T-helper 2 cell treated with Interferon-gamma antibody and Interleukin-4, amounts not matched to agents 5 μg/mL and 100 μg/mL, for 36 hours (primary cell): ENCODE measurements at regions not wholly inside any gene's neighbourhood (a gene's known extent, or its start where the extent isn't known, plus 50 kb on each side); places are given as distances from the start of the nearest gene placed in this dataset.
"Not testable (repeated sequence)": the region's sequence is repeated elsewhere in the genome, so short reads cannot be mapped to it uniquely, and the experiment has no call there.

Experiments
- DNase-seq: peaks from one replicate; pipeline ENCODE4 v3.0.0; 2021; ENCODE audit warnings: low spot score
- H3K27ac Mint-ChIP-seq: one replicate; pipeline ENCODE4 v1.8.0; 2021; ENCODE audit warnings: mild to moderate bottlenecking, mixed read lengths
- H3K27me3 Mint-ChIP-seq: one replicate; pipeline ENCODE4 v1.8.0; 2021; ENCODE audit warnings: low read depth, mixed read lengths
- H3K36me3 Mint-ChIP-seq: one replicate; pipeline ENCODE4 v1.8.0; 2021; ENCODE audit warnings: low read depth, mixed read lengths
- H3K4me1 Mint-ChIP-seq: one replicate; pipeline ENCODE4 v1.8.0; 2021; ENCODE audit warnings: low read depth, mixed read lengths
- H3K4me3 Mint-ChIP-seq: one replicate; pipeline ENCODE4 v1.8.0; 2022; ENCODE audit warnings: mild to moderate bottlenecking, moderate library complexity, mixed read lengths
- H3K9me3 Mint-ChIP-seq: one replicate; pipeline ENCODE4 v1.8.0; 2021; ENCODE audit warnings: mixed read lengths

GRCh38 chrX:104513162-104513561, 52.8 kb upstream of the IL1RAPL2 start:
- Mint-ChIP-seq H3K27ac (no peak overlapping the region), H3K27me3 (no peaks in the 10 kb centered on the region), H3K4me3 (no peak overlapping the region), H3K36me3 (no peaks in the 10 kb centered on the region), H3K9me3 (no peaks in the 10 kb centered on the region), H3K4me1 (no peaks in the 10 kb centered on the region)
- no peak for DNase-seq

- Mint-ChIP-seq H3K4me1 (no peaks in the 10 kb centered on the region), H3K9me3 (no peaks in the 10 kb centered on the region), H3K36me3 (no peaks in the 10 kb centered on the region), H3K27ac (no peak overlapping the region), H3K4me3 (no peak overlapping the region), H3K27me3 (no peaks in the 10 kb centered on the region)
- DNase-seq, result no peak
Measured at GRCh38 chrX:104510801-104511200, 55.2 kb upstream of the IL1RAPL2 start.

DNA sequence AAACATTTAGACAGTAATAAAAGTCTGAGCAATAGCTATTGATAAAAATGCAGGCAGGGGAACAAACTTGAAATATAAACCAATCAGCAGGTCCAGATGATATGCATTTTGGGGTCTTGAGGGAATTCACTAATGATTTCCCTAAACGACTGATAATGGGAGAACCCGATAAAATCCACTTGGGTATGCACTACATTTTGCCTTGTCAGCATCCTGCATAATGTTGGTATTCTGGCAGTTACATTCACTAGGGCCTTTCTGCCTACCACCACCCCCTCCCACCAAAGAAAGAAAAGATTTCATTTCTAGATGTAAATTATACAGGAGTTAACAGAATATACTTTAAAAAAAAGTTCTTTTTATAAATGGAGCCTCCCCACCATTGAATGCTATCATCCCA, 63.5 kb upstream of the IL1RAPL2 start:
- Mint-ChIP-seq H3K4me3 (no peak overlapping the region), H3K4me1 (no peaks in the 10 kb centered on the region), H3K27me3 (no peaks in the 10 kb centered on the region), H3K9me3 (no peaks in the 10 kb centered on the region), H3K27ac (no peak overlapping the region), H3K36me3 (no peaks in the 10 kb centered on the region)
- DNase-seq, result no peak

DNA sequence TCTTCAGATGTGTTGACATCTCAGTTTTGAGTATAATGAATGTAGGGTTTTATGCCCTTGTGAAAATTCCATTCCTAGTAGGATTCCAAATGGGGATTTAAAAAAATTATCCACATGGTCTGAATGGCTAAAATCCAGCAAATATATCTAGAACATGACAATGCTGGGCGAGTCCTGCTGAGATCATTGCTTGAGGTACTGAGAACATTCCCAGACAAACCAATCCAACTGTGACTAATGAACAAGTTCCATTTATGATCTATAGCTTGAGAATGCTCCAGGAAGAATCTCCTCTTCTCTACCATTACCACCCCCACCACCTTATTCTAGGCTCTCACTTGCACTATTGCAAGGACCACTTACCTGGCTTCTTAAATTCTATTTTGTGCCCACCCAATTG, 77.2 kb upstream of the IL1RAPL2 start:
- H3K36me3 Mint-ChIP-seq, result no peaks in the 10 kb centered on the region
- DNase-seq, result no peak
- H3K27me3 Mint-ChIP-seq, result no peaks in the 10 kb centered on the region
- no peak overlapping the region for H3K27ac Mint-ChIP-seq
- H3K9me3 Mint-ChIP-seq, result no peaks in the 10 kb centered on the region
- no peak overlapping the region for H3K4me3 Mint-ChIP-seq
- no peaks in the 10 kb centered on the region for H3K4me1 Mint-ChIP-seq

DNA sequence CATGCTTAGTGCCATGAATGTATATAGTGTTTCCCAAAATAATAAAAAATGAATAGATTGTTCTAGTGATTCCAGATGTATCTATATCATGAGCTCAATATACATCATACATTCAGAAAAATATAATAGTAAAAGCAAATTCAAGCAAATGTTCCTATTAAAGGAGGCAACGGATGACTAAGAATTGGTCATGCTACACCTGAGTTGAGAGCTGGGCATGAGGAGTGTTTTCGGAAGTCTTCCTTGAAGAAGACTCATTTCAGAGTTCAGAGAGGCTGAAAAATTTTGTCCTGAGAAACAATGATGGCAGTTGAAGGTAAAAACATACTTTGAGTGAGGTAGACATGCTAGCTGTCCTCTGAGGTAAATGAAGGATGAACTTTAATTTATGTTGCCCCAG, 79.3 kb upstream of the IL1RAPL2 start:
- no peak for DNase-seq
- H3K9me3 Mint-ChIP-seq, result no peaks in the 10 kb centered on the region
- H3K4me3 Mint-ChIP-seq, result no peak overlapping the region
- no peaks in the 10 kb centered on the region for H3K27me3 Mint-ChIP-seq
- H3K36me3 Mint-ChIP-seq, result no peaks in the 10 kb centered on the region
- H3K4me1 Mint-ChIP-seq, result no peaks in the 10 kb centered on the region
- H3K27ac Mint-ChIP-seq, result no peak overlapping the region

- no peaks in the 10 kb centered on the region for H3K36me3 Mint-ChIP-seq
Measured at GRCh38 chrX:104482757-104483156, 83.2 kb upstream of the IL1RAPL2 start.

GRCh38 chrX:104469771-104470170, 96.2 kb upstream of the IL1RAPL2 start:
- H3K4me1 Mint-ChIP-seq, result no peaks in the 10 kb centered on the region
- no peaks in the 10 kb centered on the region for H3K27me3 Mint-ChIP-seq
- no peaks in the 10 kb centered on the region for H3K36me3 Mint-ChIP-seq
- no peak overlapping the region for H3K4me3 Mint-ChIP-seq
- H3K9me3 Mint-ChIP-seq, result no peaks in the 10 kb centered on the region
- H3K27ac Mint-ChIP-seq, result no peak overlapping the region
- no peak for DNase-seq

More at GRCh38 chrX:104482757-104483156, 83.2 kb upstream of the IL1RAPL2 start:
- Mint-ChIP-seq H3K9me3 (no peaks in the 10 kb centered on the region), H3K27ac (no peak overlapping the region), H3K27me3 (no peaks in the 10 kb centered on the region), H3K4me3 (no peak overlapping the region), H3K4me1 (no peaks in the 10 kb centered on the region)
- no peak for DNase-seq

GRCh38 chrX:104459796-104460195, 106.2 kb upstream of the IL1RAPL2 start:
- Mint-ChIP-seq H3K27ac (no peak overlapping the region), H3K9me3 (no peaks in the 10 kb centered on the region), H3K27me3 (no peaks in the 10 kb centered on the region), H3K4me1 (no peaks in the 10 kb centered on the region), H3K4me3 (no peak overlapping the region), H3K36me3 (no peaks in the 10 kb centered on the region)
- DNase-seq, result no peak

DNA sequence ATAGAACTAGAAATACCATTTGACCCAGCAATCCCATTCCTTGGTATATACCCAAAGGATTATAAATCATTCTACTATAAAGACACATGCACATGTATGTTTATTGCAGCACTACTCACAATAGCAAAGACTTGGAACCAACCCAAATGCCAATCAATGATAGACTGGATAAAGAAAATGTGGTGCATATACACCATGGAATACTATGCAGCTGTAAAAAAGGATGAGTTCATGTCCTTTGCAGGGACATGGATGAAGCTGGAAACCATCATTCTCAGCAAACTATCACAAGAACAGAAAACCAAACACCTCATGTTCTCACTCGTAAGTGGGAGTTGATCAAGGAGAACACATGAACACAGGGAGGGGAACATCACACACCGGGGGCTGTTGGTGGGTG, 108.9 kb upstream of the IL1RAPL2 start:
- not testable (repeated sequence) for H3K36me3 Mint-ChIP-seq, H3K4me1 Mint-ChIP-seq, H3K27ac Mint-ChIP-seq, DNase-seq, H3K27me3 Mint-ChIP-seq, H3K9me3 Mint-ChIP-seq, H3K4me3 Mint-ChIP-seq

DNA sequence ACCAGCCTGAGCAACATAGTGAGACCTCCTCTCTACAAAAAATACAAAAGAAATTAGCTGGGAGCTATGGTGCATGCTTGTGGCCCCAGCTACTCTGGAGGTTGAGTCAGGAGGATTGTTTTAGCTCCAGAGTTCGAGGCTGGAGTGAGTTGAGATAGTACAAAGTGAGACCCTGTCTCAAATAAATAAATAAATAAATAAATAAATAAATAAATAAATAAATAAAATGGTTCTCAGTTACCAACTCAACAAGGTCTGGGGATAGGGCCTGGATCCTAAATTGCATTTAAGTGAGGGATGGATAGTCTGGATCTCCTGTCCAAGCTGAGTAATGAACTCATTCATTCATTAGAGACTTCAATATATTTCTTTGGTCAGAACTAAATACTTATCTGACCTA, 115.7 kb upstream of the IL1RAPL2 start:
- DNase-seq, result no peak
- Mint-ChIP-seq H3K27me3 (no peaks in the 10 kb centered on the region), H3K9me3 (no peaks in the 10 kb centered on the region), H3K36me3 (no peaks in the 10 kb centered on the region), H3K4me3 (no peak overlapping the region), H3K27ac (no peak overlapping the region), H3K4me1 (no peaks in the 10 kb centered on the region)

GRCh38 chrX:104445591-104445990, 120.4 kb upstream of the IL1RAPL2 start:
- Mint-ChIP-seq H3K9me3 (no peaks in the 10 kb centered on the region), H3K27me3 (no peaks in the 10 kb centered on the region), H3K4me1 (no peaks in the 10 kb centered on the region), H3K36me3 (no peaks in the 10 kb centered on the region), H3K4me3 (no peak overlapping the region), H3K27ac (no peak overlapping the region)
- DNase-seq, result no peak

GRCh38 chrX:104435249-104435648, 130.8 kb upstream of the IL1RAPL2 start:
- Mint-ChIP-seq H3K27me3 (no peaks in the 10 kb centered on the region), H3K9me3 (no peaks in the 10 kb centered on the region), H3K4me1 (no peaks in the 10 kb centered on the region), H3K27ac (no peak overlapping the region), H3K36me3 (no peaks in the 10 kb centered on the region), H3K4me3 (no peak overlapping the region)
- DNase-seq, result no peak

DNA sequence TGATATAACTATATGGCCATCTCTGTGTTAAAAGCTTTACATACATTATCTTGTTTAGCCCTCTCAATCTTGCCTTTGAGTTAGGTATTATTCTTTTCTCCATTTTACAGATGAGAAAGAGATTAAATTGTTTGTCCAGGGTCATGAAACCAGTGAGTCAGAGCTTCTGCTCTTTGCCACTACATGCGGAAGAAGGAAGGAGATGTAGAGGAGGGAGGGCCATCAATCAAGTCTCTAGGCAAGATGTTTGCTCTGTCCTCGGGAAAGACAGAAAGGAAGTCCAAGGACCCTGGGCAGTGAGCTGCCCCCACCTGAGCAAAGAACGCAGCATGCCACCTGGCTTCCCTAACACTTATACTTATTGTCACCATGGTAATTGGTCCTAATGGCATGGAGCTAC, 133.7 kb upstream of the IL1RAPL2 start:
- no peak for DNase-seq
- H3K27me3 Mint-ChIP-seq, result no peaks in the 10 kb centered on the region
- no peak overlapping the region for H3K27ac Mint-ChIP-seq
- no peaks in the 10 kb centered on the region for H3K4me1 Mint-ChIP-seq
- no peaks in the 10 kb centered on the region for H3K9me3 Mint-ChIP-seq
- H3K36me3 Mint-ChIP-seq, result no peaks in the 10 kb centered on the region
- H3K4me3 Mint-ChIP-seq, result no peak overlapping the region

- H3K9me3 Mint-ChIP-seq, result no peaks in the 10 kb centered on the region
- no peak for DNase-seq
- H3K27ac Mint-ChIP-seq, result no peak overlapping the region
- H3K27me3 Mint-ChIP-seq, result no peaks in the 10 kb centered on the region
- H3K4me3 Mint-ChIP-seq, result no peak overlapping the region
- no peaks in the 10 kb centered on the region for H3K36me3 Mint-ChIP-seq
- H3K4me1 Mint-ChIP-seq, result no peaks in the 10 kb centered on the region
Measured at GRCh38 chrX:104430742-104431119, 135.3 kb upstream of the IL1RAPL2 start.

- Mint-ChIP-seq H3K9me3 (no peaks in the 10 kb centered on the region), H3K27me3 (no peaks in the 10 kb centered on the region), H3K4me3 (no peak overlapping the region), H3K4me1 (no peaks in the 10 kb centered on the region), H3K27ac (no peak overlapping the region), H3K36me3 (no peaks in the 10 kb centered on the region)
- DNase-seq, result no peak
Measured at GRCh38 chrX:104430072-104430741, 135.8 kb upstream of the IL1RAPL2 start.
